Limb (tissue), 2 donors: ENCODE measurements at regions not wholly inside any gene's neighbourhood (a gene's known extent, or its start where the extent isn't known, plus 50 kb on each side); places are given as distances from the start of the nearest gene placed in this dataset.
A peak's percentile ranks its signal among the peaks of the same experiment; 100 is the strongest.

Experiments
- DNase-seq, 2 donors: peaks; one replicate each; pipeline ENCODE4 v3.0.0-alpha.2; 2016; ENCODE audit errors: extremely low spot score in 2 of 2

- DNase-seq: no peak
Measured at GRCh38 chr2:151033271-151034248, 228.1 kb downstream of the RBM43 start.

GRCh38 chr2:151032741-151033191 is 228.9 kb downstream of the RBM43 start:
- peak in 1 of 2 donors; percentile 77 for DNase-seq

GRCh38 chr2:151030663-151031230 is 230.9 kb downstream of the RBM43 start:
- DNase-seq: no peak

GRCh38 chr2:151029406-151030157 is 232.1 kb downstream of the RBM43 start:
- no peak for DNase-seq

GRCh38 chr2:151028691-151029176 is 232.9 kb downstream of the RBM43 start:
- no peak for DNase-seq

GRCh38 chr2:151027151-151027550 is 234.5 kb downstream of the RBM43 start:
- no peak for DNase-seq

- DNase-seq: no peak
Measured at GRCh38 chr2:151025816-151026215, 235.8 kb downstream of the RBM43 start.

- no peak for DNase-seq
Measured at GRCh38 chr2:151024696-151025251, 236.9 kb downstream of the RBM43 start.

GRCh38 chr2:151021747-151022452 is 239.8 kb downstream of the RBM43 start:
- DNase-seq: no peak

GRCh38 chr2:151020411-151020810 is 241.3 kb downstream of the RBM43 start:
- DNase-seq: no peak

GRCh38 chr2:151009437-151010175 is 252.1 kb downstream of the RBM43 start:
- no peak for DNase-seq

- peak; percentile 59 to 63 for DNase-seq
Measured at GRCh38 chr2:151007365-151007764, 254.3 kb downstream of the RBM43 start.

GRCh38 chr2:151002959-151003600 is 258.6 kb downstream of the RBM43 start:
- peak in 1 of 2 donors; percentile 18 for DNase-seq

- peak in 1 of 2 donors; percentile 42 for DNase-seq
Measured at GRCh38 chr2:150997702-150998440, 263.8 kb downstream of the RBM43 start.

GRCh38 chr2:150997066-150997465 is 264.6 kb downstream of the RBM43 start:
- DNase-seq: peak in 1 of 2 donors; percentile 43

GRCh38 chr2:150994076-150994475 is 267.6 kb downstream of the RBM43 start:
- peak in 1 of 2 donors; percentile 16 for DNase-seq

GRCh38 chr2:150989969-150990368 is 271.7 kb downstream of the RBM43 start:
- DNase-seq: no peak

GRCh38 chr2:150985741-150986140 is 275.9 kb downstream of the RBM43 start:
- no peak for DNase-seq
